GM18511 (cell line): ENCODE measurements at regions not wholly inside any gene's neighbourhood (a gene's known extent, or its start where the extent isn't known, plus 50 kb on each side); places are given as distances from the start of the nearest gene placed in this dataset.
"Not testable (repeated sequence)": the region's sequence is repeated elsewhere in the genome, so short reads cannot be mapped to it uniquely, and the experiment has no call there.

ENCODE experiments used
- ATAC-seq: cut with Tn5 transposase; IDR thresholded peaks from one replicate; pipeline ENCODE4 v1.9.1; 2021; ENCODE audit warnings: mild to moderate bottlenecking, moderate library complexity; ENCODE audit not compliant: unreplicated experiment

DNA sequence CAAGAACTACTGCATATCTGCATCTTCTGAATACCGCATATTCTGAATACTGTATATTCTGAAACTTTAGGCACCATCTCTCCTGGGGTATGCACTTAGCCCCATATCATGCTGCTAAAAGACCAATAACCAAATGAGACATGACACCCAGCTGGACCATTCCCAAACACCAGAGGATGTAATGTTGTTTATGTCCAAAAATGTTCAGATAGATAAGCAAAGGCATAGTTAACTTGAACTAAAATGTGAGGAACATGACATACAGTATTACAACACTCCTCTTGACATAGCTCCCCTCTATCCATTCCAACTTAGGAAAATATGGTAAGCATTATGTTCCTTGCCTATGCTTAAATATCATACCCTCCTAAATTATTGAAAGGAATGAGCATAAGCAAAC is 127.3 kb downstream of the TENT5A start:
- ATAC-seq = no peak

GRCh38 chr6:81624453-81624852 is 128.0 kb downstream of the TENT5A start:
- ATAC-seq = no peak

DNA sequence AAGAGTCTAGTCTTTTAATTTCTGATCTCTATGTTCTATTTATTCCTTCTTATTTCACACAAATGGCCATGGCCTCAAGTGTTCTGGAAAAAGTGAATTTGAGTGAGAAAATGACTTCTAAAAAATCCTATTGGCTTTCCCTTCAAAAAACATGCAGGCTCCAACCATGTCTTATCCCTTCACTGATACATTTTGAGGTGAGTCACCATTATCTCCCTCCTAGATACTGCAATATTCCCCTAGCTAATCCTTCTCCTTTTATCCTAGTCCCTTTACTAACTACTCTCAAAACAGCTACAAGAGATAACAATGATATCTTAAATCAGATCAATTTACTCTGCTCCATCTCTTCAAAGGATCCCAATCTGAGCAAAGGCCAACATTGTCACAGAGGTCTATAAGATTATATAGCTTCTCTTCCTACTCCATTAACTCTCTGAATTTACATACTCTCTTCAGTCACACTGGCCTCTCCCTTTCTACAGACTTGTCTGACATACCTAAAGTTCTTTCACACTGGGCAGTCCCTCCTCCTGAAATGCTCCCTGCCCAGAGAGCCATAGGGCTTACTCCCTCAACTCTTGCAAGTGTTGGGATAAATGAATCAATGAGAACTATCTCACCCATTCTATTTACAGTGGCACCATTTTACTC is 129.2 kb downstream of the TENT5A start:
- ATAC-seq = no peak

DNA sequence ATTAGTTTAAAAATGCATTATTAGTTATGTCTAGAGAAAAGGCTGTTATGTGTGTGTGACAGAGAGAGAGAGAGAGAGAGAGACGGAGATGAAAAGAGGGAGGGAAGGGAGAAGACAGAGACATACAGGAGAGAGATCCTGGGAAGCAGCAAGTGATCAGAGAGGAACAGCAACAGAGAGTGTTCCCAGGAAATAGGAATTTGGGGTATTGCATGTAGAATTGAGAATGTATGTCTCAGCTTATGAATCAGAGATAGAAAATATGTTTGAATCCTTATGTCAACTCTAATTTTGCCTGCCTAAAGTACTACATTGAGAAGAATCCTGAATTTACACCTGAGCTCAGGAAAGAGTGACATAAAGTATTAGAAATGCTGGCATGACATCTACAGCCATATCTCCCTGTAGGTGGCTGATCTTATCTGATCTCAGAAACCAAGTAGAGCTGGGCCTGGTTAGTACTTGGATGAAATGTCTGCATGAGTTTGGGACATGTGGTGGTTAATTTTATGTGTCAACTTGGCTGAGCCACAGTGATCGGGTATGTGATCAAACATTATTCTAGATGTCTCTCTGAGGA is 130.6 kb downstream of the TENT5A start:
- ATAC-seq = no peak

- ATAC-seq = no peak
Observed at GRCh38 chr6:81614292-81614691, 138.2 kb downstream of the TENT5A start.

DNA sequence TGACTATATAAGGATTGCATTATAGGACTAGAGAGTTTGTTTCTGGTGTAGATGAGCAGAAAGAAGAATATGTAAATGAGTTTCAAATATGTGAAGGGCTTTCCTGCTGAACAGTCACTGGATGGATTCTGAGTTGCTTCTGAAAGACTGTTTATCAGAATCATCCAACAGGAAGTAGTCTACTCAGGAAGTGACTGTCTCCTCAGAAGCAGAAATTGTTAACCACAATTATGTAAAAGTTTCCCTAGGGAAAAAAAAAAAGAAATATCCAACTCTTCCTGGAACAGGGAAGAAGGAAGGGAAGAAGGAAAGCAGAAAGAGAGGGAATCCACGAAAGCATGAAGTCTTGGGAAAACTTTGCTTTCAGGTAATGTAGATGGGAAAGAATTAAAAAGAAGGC is 138.9 kb downstream of the TENT5A start:
- no peak for ATAC-seq

DNA sequence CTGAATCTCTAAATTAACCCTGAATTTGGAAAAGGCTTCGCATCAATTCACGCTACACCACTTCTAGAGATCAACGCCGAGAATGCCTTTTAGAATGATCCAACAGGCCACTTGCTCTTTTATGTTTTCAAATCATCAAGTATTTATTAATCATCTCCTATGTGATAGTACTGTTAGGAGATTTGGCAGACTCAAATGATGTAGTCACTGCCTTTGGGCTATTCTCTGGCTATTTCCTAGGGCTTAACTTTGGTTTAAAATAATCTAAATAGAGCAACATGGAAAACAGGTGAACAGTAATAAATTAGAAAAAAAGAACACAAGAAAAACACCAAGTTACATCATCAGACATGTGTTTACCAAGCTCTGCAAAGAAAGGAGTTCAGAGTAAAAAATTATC is 140.3 kb downstream of the TENT5A start:
- ATAC-seq = no peak

- ATAC-seq = no peak
Observed at GRCh38 chr6:81609736-81610135, 142.7 kb downstream of the TENT5A start.

DNA sequence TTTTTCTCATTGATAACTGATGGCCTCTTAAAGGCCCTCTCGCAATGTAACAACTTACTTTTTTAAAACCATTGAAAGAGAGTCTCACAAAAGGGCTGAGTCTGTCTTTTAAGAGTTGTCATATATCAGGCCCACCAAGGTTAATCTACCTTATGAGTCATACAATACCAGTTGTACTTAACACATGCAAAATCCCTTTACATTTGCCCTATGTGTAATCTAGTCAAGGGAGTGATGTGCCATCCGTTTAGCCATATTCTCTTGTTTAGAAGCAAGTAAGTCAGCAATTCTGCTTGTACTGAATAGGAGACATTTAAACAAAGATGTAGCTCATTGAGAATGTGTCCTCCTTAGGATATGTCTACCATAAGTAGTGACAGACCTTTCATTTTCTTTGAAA is 143.7 kb downstream of the TENT5A start:
- ATAC-seq = no peak

- no peak for ATAC-seq
Observed at GRCh38 chr6:81606965-81607381, 145.5 kb downstream of the TENT5A start.

DNA sequence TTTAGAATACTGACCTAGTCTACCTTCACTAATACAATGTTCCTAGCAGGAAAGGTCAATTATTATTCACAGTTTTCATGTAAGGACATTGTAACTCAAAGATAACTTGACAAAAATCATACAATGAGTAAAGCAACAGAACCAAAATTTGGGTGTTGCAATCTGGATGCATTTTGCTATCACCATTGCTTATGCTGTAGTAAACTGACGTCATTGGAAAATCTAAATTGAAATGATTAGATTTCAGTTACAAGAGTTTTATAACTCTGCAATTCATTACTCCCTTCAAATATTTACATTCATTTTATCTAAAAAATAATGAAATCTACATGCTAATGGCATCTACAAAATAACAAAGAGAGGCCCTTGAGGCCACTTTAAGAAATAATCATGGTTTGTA is 147.0 kb downstream of the TENT5A start:
- no peak for ATAC-seq

GRCh38 chr6:81601918-81602317 is 150.6 kb downstream of the TENT5A start:
- no peak for ATAC-seq

DNA sequence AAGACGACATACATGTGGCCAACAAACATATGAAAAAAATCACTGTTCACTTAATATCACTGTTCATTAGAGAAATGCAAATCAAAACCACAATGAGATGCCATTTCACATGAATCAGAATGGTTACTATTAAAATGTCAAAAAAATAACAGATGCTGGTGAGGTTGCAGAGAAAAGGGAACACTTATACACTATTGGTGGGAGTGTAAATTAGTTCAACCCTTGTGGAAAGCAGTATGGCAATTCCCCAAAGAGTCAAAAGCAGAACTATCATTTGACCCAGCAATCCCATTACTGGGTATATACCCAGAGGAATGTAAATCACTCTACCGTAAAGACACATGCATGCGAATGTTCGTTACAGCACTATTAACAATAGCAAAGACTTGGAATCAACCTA is 152.0 kb downstream of the TENT5A start:
- ATAC-seq = not testable (repeated sequence)

- ATAC-seq = no peak
Observed at GRCh38 chr6:81594501-81594900, 158.0 kb downstream of the TENT5A start.

DNA sequence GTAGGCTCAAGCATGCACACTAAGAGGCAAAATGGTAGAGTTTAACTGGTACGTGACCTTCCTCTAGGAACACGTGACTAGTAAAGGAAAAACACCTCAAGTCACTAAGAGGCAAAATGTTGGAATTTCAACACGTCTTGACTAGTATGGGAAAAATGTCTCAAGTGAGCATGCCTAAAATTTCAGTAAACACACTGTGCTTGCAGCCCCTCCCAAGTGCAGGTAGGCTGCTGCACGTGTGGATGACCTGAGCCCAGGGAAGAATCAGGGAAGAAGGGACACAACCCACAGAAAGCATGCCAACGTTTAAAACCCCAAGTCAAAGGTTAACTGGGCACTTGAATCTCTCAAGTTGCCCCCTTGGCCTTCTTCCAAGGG is 162.2 kb downstream of the TENT5A start:
- ATAC-seq = no peak

GRCh38 chr6:81589465-81590313 is 162.8 kb downstream of the TENT5A start:
- no peak for ATAC-seq

DNA sequence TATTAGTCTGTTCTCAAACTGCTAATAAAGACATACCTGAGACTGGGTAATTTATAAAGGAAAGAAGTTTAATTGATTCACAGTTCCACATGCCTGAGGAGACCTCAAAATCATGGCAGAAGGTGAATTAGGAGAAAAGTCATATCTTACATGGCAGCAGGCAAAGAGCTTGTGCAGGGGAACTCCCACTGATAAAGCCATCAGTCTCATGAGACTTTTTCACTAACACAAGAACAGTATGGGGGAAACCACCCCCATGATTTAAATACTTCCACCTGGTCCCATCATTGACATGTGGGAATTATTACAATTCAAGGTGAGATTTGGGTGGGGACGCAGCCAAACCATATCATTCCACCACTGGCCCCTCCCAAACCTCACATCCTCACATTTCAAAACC is 166.8 kb downstream of the TENT5A start:
- not testable (repeated sequence) for ATAC-seq

DNA sequence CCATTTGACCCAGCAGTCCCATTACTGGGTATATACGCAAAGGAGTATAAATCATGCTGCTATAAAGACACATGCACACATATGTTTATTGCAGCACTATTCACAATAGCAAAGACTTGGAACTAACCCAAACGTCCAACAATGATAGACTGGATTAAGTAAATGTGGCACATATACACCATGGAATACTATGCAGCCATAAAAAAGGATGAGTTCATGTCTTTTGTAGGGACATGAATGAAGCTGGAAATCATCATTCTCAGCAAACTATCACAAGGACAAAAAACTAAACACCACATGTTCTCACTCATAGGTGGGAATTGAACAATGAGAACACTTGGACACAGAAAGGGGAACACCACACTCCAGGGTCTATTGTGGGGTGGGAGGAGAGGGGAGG is 168.3 kb downstream of the TENT5A start:
- ATAC-seq = not testable (repeated sequence)

- ATAC-seq = no peak
Observed at GRCh38 chr6:81575442-81575841, 177.0 kb downstream of the TENT5A start.

DNA sequence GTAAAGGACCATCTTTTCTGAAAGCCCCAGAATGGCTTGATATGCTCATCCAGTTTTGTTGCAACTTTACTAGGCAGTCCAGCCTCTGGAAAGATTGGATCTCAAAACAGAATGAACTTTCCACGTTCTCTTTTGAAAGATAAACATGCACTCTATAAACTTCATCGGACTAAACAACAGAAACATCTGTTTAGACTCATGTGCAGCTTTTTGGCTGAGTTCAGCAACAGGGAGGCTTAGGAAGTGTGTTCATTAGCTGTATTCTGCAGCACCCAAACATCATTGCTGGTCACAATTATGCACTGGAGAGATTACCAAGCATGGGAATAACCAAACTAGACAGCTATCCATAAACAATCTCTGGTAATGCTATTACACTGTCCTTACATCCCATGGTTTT is 180.5 kb downstream of the TENT5A start:
- no peak for ATAC-seq

DNA sequence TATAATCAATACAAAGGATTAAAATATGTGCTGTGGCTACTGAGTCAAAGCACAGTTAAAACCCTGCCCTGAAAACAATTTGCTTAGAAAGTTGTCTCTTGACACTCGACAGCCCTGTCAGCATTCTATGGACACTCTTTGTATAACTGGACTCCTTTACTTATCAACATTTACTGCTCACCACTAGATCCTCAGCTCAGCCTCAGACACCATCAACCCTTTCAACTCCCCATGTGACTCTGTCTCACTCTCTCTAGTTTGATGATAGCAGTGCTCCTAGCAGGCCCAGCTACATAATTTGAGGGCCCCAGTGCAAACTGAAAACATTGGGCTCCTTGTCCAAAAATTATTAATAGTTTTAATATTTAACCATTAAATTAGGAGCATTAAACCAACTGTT is 181.8 kb downstream of the TENT5A start:
- no peak for ATAC-seq

GRCh38 chr6:81568973-81569372 is 183.5 kb downstream of the TENT5A start:
- ATAC-seq = no peak
